Activated T-cell treated with anti-CD3 and anti-CD28 coated beads for 48 hours (primary cell): ENCODE measurements at regions not wholly inside any gene's neighbourhood (a gene's known extent, or its start where the extent isn't known, plus 50 kb on each side); places are given as distances from the start of the nearest gene placed in this dataset.
"Not testable (repeated sequence)": the region's sequence is repeated elsewhere in the genome, so short reads cannot be mapped to it uniquely, and the experiment has no call there.

ENCODE experiments used
- DNase-seq: peaks from one replicate; pipeline ENCODE4 v3.0.0-alpha.2; 2020; ENCODE audit warnings: low read depth

DNA sequence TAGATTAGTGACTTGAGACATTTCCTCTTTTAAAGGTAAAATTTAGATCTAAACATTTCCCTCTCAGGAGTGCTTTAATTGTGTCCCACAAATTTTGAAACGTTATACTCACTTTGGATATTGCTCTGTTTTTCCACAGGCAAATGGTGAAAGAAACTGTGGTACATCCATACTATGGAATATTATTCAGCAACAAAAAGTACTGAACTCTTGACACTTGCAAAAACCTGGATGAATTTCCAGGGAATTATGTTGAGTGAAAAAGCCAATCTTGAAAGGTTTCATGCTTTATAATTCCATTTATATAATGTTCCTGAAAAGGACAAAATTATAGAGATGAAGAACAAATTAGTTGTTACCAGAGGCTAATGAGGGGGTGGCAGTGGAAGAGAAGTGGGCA lies 153.3 kb upstream of the SVIL start:
- DNase-seq = no peak

DNA sequence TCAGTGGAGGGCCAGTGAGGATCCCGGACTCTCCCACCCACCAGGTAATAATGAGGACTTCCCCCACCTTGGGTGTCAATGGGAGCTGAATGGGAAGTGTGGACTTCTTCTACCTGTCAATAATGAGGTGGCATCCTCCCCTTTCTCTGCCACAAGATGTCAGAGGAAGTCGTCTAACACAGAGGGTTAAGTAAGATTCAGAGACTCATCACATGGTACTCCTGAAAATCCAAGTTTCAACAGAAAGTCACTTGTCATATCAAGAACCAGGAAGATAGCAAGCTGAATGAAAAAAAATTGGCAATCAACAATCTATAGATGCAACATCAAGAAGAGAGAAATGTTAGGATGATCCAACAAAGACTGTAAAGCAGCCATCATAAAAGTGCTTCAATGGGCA lies 150.9 kb upstream of the SVIL start:
- no peak for DNase-seq

DNA sequence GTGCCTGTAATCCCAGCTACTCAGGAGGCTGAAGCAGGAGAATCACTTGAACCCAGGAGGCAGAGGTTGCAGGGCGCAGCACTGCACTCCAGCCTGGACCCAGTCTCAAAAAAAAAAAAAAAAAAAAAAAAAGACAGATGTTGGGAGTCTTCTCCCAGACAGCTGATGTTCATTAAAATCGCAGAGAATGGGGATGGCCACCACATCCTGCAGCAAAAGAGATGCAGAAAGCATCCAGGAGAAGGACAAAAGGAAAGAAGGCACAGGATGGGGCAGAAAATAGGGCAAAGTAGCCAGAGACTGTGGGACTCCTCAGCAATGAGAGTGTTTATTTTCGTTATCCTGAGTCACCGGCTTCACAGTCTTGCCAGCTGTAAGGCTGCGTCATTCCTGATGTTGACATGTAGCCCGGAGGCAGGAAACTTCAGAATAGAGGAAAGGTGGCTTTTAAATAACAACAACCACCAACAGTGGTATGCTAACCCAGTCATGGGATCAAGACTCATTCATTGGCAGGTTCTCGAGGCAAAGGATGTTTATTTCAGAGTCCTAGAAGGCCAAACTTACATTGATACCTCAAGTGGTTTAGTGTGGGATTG lies 149.5 kb upstream of the SVIL start:
- no peak for DNase-seq

DNA sequence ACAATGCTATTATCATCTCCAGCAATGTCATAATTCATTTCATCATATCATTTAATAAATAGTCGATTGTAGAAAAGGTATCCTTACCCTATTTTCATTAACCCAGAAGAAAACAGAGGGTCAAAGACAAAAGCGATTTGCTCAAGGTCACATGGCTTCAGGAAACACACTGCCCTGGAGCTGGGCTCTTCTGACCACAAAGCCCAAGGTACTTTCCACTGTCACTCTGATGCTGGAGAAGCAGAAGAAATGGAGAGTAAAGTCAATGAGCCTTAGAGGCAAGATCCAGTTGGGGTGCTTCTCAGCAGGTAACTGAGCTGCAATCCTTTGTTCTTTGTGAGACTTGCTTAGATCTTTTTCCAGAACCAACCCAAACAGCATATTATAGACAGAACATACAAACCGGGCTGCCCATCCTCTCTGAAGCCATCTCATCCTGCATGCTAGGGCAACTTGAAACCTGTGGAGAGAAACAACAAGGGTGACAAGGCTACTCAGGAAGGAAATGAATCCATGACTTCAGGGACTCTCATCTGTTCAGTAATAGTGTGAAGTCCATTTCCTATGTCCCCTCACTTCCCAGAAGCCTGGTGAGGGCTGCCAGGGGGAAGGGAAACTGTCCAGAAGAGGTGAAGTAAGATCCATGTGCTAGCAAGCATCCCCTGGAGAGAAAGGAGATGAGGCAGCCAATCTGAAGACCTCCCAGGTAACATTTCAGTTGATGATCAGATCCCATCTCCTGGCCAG lies 148.6 kb upstream of the SVIL start:
- no peak for DNase-seq

DNA sequence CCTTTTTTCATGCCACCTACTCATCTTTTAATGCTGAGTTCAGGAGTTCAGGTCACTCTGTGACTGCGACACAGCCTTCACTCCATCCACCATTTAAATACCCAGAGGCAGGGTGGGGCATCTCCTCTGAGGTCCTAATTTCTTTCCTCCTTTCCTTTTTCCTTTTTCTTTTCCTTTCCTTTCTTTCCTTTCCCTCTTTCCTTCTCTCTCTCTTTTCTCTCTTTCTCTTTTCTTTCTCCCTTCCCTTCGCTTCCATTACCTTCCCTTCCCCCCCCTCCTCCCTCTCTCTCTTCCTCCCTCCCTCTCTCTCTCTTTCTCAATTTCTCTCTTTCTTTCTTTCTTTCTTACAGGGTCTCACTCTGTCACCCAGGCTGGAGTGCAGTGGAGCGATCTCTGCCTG lies 145.9 kb upstream of the SVIL start:
- DNase-seq = no peak

DNA sequence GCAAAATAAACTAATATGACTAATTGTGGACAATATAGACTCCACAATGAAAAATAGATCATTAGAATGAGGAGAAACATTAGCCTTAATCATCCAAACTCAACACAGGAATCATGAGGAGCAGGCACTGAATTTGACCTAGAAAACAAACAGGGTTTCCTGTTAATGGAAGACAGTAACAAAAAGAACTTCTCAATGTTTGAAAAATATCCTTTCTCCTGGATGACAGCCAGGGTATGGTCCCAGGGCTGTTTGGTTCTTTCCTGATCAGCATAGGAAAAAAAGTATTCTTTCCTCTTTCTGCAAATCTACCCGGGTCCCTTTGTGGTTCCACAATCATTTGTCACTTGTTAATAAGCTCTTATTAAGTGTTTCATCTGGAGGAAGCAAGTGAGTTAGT lies 145.3 kb upstream of the SVIL start:
- no peak for DNase-seq

DNA sequence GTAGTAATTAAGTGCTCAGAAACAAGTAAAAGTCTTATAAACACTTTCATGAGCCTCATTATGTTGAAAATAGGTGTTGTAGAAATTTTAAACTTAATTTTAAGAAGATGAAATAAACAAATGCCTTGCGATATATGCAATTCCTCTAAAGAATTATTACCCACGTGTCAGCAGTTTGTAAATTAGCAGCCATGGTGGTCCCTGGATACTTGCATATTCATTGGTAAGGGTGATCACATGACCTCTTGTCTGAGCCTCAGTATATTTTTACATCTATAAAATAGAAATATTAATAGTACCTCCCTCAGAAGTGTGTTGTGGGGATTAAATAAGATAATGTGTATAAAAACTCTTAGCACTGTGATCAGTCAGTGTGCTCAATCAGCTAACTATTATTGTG lies 141.5 kb upstream of the SVIL start:
- DNase-seq = no peak

DNA sequence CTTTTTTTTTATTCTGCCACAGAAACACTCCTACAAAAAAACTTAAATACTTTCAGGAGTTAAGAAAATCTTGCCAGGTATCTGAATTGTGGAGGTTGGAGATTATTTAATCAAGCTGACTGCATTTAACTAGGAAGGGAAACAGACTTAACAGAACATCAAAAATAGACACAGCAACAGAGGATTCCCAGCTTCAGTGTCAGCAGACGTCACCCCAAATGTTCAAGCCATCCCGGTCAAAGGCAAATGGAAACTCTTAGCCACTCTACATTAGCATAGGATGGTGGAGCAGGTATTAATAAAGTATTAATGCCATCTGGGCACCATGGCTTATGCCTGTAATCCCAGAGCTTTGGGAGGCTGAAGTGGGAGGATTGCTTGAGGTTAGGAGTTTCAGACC lies 139.7 kb upstream of the SVIL start:
- DNase-seq = no peak

DNA sequence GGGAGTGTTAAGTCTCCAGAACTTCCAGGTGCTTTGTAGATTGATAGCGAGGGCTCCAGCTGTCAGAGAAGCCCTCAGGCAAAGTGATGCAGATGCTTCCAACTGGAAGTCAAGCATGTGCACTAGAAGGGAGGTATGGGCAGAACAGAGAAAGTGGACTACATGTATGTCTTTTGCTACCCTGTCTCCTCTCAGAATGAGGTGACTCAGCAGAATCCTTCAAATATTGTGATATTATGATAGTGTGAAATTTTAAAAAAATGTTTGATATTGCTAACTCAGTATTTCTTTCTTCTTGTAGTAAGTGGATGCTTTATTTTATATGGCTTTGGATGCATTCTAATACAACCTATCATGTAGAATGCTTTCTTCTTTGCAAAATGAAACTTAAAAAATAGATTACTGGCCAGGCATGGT lies 138.9 kb upstream of the SVIL start:
- no peak for DNase-seq

DNA sequence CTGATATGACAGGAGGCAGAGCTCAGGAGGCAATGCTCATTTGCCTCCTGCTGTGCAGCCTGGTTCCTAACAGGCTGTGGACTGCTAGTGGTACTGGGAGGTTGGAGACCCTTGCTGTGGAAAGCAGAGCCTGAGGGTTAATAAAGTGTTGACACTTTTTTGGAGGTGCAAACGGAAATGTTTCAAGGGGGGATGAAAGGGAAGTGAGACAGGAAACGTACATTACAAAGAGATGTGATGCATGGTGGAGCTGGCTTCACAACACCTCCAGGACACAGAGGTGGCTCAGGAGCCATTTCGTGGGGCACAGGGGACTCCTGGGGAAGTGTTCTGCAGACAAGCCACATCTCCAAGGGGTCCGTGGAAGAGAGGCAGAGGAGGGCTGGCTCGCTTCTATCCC lies 137.6 kb upstream of the SVIL start:
- no peak for DNase-seq

DNA sequence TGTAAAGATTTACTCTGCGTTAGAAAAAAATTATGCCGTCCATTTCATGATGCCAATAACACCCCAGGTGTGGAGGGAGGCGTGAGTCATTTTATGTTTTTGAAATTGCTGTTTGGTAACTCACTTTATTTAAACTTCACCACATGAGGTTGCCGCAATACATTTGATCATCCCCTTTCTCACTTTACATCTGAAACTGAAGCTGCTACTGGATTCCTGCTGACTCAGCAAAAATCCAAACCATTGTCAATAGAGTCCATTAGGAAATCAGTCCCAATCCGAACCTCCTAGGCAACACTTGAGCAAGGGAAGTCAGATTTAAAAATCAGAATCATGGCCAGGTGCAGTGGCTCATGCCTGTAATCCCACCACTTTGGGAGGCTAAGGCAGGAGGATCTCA lies 136.6 kb upstream of the SVIL start:
- no peak for DNase-seq

DNA sequence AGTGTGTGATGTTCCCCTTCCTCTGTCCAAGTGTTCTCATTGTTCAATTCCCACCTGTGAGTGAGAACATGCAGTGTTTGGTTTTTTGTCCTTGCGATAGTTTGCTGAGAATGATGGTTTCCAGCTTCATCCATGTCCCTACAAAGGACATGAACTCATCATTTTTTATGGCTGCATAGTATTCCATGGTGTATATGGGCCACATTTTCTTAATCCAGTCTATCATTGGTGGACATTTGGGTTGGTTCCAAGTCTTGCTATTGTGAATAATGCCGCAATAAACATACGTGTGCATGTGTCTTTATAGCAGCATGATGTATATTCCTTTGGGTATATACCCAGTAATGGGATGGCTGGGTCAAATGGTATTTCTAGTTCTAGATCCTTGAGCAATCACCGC lies 134.5 kb upstream of the SVIL start:
- DNase-seq = not testable (repeated sequence)

DNA sequence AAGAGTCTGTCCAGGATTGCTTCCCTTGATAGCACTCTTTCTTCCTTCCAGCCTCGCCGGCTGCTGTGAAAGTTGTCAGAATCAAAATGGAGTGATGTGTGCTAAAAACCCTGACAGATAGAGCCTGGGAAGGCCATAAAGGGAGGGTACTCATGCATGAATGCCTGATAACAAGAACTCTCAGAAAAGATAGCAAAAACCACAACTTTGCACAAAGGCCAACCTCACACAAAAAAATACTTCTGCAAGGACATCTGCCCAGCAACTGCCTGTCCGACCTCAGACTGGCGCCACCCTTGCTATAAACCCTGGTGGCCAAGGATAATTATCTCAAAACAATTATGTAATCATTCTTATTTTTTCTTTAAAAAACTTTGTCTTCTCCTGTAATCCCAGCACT lies 133.2 kb upstream of the SVIL start:
- no peak for DNase-seq

DNA sequence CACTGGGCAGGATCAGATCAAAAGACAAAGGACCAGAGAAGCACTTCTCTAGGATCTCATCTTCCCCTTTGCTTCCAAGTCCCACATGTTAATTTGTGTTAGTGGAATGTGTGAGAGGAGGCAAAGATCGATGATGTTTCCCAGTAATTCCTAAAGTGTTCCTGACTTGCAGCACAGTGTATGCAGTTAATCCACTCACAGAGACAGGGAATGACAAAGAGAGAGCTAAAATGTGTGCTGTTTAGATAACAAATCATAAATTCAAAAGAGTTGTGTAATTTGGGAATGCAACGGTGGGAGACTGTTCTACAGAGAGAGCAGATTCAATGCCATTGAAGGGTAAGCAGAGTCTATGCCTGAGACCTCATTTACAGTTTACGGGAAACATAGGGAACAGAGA lies 132.0 kb upstream of the SVIL start:
- no peak for DNase-seq

DNA sequence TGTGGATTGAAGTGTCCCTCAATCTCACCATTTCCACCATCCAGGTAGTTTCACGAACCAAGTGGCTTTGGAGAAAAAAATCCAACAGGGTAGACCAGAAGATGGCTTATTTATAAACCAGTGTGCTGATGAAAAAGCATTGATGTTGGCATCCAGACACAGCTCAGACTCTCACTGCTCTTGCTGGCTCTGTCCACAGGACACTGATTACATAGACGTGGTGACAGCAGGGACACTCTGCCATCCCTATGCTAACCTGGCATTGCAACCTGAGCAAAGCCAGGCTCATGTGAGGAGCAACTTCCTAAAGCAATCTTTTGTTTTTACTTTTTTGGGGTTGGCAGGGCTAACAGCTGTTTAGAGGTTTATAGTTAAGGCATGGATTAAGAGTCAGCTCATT lies 130.6 kb upstream of the SVIL start:
- DNase-seq = no peak

DNA sequence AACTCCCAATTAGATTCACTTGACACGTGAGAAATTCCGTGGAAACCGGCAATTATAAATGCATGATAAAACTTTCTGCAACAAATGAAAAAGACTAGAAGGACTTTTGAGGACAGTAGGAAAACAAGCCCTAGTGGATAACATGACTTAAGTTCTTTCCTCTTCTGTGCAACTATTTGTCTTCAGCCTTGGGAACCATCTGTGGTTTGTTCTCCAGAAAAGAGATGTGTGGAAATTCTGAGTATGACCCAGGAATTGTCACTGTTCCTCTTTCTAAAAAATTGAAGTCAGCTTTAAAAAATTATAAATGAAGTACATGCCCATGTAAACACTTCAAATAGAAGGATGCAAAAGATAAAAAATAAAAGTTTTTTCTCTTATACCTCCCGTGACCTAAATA lies 128.6 kb upstream of the SVIL start:
- no peak for DNase-seq

DNA sequence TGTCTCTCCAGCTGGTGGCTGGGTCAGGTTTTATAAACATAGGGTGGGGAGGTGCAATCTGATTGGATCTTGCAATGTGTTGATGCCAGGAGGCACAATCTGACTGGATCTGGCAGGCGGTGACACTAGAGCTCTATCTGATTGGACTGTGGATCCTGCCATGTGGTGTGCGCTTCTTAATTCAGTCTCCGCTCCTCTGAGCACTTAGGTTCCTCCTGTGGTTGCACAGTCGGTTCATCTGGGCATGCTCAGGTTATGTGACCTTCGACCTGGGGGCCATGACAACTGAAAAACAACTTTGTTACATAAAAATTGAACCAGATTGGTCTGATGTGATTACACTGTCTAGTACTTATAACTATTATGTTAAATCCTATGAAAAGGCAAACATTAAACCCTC lies 127.1 kb upstream of the SVIL start:
- no peak for DNase-seq

DNA sequence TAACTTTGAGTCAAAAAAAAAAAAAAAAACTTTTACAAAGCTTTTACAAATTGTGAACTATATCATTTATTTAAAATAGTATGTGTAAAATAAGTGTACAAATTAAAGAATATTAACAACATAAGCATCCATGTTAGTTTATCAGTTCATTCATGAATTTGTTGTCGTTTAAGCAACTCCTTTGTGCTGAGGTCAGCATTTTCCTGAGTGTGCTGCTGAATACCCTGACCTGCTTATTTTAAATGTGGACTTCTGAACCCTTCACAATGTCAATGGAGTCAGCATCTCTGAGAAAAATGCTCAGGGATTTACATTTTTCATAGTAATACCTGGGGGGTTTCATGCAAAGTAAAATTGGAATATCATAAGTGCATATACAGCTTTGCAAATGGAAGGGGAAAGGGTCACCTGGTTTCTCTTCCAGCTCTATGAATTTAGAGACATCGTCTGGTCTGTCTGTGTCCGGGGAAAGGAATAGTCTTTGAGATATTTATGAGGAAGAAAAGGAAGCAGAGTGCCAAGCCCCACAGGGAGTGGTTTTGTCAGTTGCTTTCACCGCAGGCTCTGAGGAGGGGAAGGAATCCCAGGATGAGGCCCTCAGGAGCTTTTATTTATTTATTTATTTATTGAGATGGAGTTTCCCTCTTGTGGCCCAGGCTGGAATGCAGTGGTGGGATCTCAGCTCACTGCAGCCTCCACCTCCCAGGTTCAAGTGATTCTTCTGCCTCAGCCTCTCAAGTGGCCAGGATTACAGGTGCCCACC lies 125.5 kb upstream of the SVIL start:
- no peak for DNase-seq

DNA sequence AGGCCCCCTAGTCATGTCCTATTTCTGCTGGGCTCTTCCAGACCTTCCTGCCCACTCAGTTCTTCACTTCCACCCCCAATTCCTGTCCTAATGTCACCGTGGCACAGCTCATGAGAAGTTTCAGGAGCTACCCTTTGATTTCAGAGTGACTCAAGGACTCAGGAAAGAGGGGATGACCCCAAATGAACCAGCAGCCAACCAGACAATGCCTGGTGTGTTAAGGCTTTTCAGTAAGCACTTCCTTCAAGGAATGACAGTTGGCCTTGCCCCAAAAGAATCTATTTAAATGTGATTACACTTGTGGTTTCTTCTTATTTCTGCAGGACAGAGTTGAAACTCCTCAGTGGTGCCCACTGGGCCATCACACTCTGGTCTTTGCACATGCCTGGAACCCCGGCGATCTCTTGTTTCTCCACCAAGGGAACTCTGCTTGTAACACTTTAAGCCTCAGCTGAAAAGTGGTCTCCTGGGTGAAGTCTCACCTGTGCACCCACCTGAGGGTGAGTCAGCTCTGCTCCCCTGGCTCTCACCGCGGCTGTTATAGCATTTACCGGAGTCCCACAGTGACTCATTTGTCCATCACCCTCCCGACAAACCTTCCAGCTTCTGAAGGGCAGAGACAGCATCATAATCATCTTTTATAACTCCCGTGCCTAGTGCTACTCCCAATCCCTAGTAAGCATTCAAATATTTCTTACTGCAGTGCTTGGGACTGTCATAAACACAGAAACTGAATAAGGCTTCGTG lies 123.0 kb upstream of the SVIL start:
- DNase-seq = no peak

DNA sequence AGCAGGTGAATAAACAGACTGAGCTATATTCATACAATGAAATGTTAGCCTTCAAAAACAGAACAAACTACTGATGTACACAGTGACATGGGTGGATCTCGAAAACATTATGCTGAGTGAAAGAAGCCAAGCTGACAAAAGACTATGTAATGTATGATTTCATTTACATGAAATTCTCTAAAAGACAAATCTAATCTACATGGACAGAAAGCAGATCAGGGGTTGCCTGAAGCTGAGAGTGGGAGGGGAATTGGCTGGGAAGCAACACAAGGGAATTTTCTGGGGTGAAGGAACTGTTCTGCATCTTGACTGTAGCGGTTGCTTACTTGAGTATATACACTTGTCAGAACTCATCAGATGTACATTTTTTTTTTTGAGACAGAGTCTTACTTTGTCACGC lies 121.7 kb upstream of the SVIL start:
- no peak for DNase-seq

DNA sequence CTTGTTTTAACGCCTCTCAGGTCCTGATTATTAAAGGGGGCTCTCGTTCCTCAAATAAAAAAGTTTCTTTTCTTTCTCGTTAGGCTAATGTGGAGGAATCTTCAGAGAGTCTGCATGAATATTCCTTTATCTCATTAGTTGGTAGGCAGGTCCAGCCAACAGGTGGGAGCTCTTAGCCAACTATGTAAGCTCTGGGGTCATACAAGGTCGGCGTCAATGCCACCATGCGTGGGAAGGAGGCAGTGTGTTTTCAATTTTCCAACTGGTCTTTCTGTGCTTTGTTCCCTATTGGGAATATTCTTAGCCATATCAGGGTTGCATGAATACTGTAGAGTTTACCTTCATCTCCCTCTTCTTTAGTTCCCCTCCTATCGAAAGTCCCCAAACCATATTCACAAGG lies 118.5 kb upstream of the SVIL start:
- DNase-seq = no peak

DNA sequence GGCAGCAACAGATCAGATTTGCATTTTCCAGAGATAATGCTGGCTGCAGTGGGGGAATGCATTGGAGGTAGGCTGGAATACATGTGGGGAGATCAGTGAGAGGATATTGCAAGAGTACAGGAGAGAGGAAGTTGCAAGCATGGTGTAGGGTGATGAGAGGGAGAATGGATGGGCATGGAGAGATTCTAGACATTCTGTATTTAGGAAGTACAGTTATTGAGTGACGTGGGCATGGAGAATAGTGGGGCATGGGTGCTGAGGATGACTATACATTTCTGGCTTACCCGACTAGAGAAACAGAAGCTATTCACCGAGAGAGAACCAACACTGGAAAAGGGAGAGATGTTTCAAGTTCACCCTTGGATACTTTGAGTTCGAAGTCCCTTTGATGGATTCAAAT lies 116.9 kb upstream of the SVIL start:
- DNase-seq = no peak

DNA sequence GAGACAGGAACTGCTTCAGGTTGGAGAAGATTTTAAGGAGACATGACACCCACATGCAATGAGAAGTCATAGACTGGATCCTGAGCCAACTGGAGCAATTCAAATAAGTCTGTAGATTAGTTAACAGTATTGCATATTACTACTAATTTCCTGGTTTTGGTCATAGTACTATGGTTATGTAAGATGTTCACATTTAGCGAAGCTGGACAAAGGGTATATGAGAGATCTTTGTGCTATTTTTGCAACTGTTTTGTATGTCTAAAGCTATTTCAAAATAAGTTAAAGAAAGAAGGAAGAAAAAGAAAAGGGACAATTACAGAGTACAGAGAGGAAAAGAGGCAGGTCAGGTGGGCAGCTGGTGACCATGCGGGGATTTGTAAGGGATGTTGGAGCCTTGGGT lies 116.5 kb upstream of the SVIL start:
- no peak for DNase-seq
